HG02981 (cell line): ENCODE measurements at regions not wholly inside any gene's neighbourhood (a gene's known extent, or its start where the extent isn't known, plus 50 kb on each side); places are given as distances from the start of the nearest gene placed in this dataset.
"Not testable (repeated sequence)": the region's sequence is repeated elsewhere in the genome, so short reads cannot be mapped to it uniquely, and the experiment has no call there.

Experiments
- ATAC-seq: cut with Tn5 transposase; IDR thresholded peaks from one replicate; pipeline ENCODE4 v1.9.1; 2021; ENCODE audit warnings: mild to moderate bottlenecking, moderate library complexity; ENCODE audit not compliant: unreplicated experiment

DNA sequence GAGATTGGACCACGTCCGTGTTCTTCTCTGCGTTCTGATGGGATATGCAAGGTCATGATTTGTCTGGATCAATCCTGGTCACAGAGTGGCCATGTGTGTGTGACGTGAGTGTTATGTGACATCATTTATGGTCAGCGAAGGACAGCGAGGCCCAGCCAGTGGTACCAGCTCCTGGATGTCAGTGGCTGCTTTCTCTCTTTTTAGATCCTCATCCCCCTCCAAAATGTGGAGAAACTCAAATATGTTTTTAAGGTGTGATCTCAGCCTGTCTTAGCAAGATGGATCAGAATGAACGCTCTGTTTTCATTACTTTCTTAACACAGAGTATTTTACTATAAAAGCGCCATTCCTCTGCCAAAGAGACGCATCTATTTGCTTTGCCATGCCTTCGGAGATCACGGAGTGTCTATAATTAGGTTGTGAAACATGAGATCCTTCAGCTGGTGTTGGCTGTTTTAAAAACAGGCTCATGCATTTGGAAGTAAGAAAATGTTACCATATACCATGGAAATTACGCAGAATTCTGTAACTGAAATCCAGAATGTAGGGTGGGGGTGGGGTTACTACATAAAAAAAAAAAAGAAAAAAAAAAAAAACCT, 245.5 kb upstream of the TCERG1L start:
- ATAC-seq: no peak

DNA sequence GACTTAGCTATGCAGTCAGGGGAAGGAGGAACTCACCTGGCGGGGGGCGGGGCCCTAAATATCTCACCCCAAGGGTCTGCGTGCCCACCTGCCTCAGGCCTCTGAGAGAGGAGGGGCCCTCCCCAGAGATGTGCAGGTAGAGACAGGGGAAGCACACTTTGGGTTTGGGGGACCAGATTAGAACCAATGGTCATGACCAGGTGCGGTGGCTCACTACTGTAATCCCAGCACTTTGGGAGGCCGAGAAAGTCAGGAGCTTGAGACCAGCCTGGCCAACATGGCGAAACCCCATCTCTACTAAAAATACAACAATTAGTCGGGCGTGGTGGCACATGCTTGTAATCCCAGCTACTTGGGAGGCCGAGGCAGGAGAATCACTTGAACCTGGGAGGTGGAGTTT, 246.4 kb upstream of the TCERG1L start:
- not testable (repeated sequence) for ATAC-seq

GRCh38 chr10:131559450-131559911, 248.0 kb upstream of the TCERG1L start:
- ATAC-seq: no peak

DNA sequence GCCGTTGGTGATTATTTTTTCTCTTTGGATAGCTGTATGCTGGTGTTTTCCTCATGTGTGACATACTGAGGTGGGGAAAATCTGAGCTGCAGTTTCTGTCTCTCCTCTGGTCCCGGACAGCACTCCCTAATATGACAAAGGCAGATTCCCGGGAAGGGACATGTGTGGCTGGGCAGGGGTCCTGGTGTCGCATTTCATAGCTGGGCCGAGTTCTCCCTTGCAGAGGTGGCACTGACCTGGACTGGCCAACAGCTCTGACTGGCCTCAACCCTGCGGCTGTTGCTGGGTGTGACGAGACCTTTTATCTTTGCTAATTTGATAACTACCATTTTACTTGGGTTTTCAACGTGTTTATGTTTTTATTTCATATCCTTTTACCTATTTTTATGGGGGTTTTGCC, 248.6 kb upstream of the TCERG1L start:
- no peak for ATAC-seq

- ATAC-seq: no peak
Measured at GRCh38 chr10:131560706-131561355, 249.3 kb upstream of the TCERG1L start.

DNA sequence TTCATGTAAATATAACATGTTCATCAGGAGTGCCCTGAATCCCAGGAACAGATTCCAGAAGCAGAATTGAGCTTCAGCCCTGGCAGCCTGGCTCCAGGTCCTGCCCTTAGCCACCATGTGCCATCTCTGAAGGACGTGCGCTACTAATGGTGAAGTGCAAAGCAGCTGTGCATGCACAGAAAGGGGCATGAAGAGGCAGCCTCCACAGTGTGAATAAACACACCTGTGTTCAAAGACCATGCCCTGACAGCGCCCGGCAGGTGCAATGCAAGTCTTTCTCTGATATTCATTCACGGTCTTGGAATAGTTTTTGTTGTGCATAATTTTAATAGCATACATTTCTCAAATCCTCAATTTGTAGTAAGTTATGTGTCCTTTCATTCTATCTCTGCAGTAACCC, 250.4 kb upstream of the TCERG1L start:
- no peak for ATAC-seq

DNA sequence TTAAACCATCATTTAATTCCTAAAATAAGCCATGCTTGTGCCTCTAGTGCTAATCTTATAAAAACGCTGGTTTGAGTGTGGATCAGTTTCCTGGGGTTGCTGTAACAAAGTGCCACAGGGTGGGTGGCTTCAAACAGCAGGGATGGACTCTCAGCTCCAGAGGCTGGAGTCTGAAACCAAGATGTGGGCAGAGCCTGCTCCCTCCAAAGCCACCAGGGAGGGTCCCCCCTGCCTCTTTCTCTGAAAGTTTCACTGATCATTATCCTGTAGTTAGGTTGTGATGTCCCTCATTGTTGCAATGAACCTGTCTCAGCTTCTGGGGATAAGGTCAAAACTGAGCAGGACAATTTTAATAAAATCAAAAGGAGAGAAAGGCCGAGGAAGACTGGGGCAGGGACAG, 251.9 kb upstream of the TCERG1L start:
- ATAC-seq: no peak

- no peak for ATAC-seq
Measured at GRCh38 chr10:131567279-131568162, 256.0 kb upstream of the TCERG1L start.

GRCh38 chr10:131568866-131569265, 257.3 kb upstream of the TCERG1L start:
- no peak for ATAC-seq

GRCh38 chr10:131569851-131570715, 258.6 kb upstream of the TCERG1L start:
- no peak for ATAC-seq

- ATAC-seq: no peak
Measured at GRCh38 chr10:131570716-131571307, 259.3 kb upstream of the TCERG1L start.

- no peak for ATAC-seq
Measured at GRCh38 chr10:131571346-131571745, 259.8 kb upstream of the TCERG1L start.

DNA sequence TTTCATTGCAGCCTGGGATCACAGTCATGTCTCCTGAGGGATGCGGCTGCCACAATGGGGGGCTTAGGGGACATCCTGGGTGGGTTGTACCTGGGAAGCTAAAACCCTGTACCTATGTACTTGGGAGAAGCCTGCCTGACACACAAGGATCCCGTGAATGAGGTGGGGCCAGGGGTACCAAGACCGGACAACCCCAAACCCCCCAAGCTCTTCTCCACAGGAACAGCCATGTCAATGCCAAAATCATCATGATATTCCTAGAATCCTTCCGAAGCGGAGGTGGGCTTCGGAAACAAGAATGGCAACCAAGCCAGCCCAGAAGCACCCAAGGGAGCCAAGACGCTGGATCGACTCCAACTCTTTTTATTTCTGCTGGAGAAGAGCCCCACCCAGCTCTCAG, 260.3 kb upstream of the TCERG1L start:
- no peak for ATAC-seq

GRCh38 chr10:131573256-131573655, 261.7 kb upstream of the TCERG1L start:
- ATAC-seq: no peak

DNA sequence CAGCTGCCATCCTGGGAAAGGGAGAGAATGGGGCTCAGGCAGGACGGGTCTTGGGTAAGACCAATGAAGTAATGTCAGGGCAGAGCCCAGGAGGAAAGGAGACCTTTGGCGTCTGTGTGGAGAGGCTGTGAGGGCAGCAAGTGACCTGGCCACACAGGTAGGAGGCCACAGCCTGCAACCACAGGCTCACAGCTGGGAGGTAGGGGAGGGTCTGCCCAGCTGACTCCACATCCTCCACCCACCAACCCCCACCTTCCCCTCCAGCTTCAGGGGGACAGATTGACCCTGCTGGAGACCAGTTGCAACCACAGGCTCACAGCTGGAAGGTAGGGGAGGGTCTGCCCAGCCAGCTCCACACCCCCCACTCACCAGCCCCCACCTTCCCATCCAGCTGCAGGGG, 262.2 kb upstream of the TCERG1L start:
- no peak for ATAC-seq

- ATAC-seq: no peak
Measured at GRCh38 chr10:131574363-131574706, 262.8 kb upstream of the TCERG1L start.

- no peak for ATAC-seq
Measured at GRCh38 chr10:131574707-131575430, 263.3 kb upstream of the TCERG1L start.

GRCh38 chr10:131575877-131576276, 264.4 kb upstream of the TCERG1L start:
- ATAC-seq: no peak

- ATAC-seq: no peak
Measured at GRCh38 chr10:131576341-131577177, 265.0 kb upstream of the TCERG1L start.
